ENCODE measurements at regions not wholly inside any gene's neighbourhood (a gene's known extent, or its start where the extent isn't known, plus 50 kb on each side); places are given as distances from the start of the nearest gene placed in this dataset.

- TF ChIP-seq CTCF (IDR thresholded peaks at IDR 0.05; ENCODE audit: low read depth, low read length) (no peak), MAX (IDR thresholded peaks at IDR 0.05; ENCODE audit: low read depth, low read length) (no peak), POLR2A (IDR thresholded peaks at IDR 0.05; ENCODE audit: extremely low read depth, insufficient read length) (no peak)
Observed at GRCh38 chr9:106587042-106587441, 275.9 kb upstream of the ZNF462 start.

Data from NB4 (cell line).